Peyer's patch (tissue), 4 donors: ENCODE measurements at regions not wholly inside any gene's neighbourhood (a gene's known extent, or its start where the extent isn't known, plus 50 kb on each side); places are given as distances from the start of the nearest gene placed in this dataset.

Source experiments
- DNase-seq, 3 donors: peaks; one replicate each; pipeline ENCODE4 v3.0.0-alpha.2; 2017 to 2019
- H3K27ac ChIP-seq, 4 donors: fragments of 200-600 bp; sonication (generic); one replicate each; pipeline ENCODE4 v1.5.1; 2016 to 2019
- H3K27me3 ChIP-seq, 2 donors: fragments of 200-600 bp; sonication (generic); one replicate each; pipeline ENCODE4 v1.5.1; 2019
- H3K36me3 ChIP-seq, 3 donors: fragments of 200-600 bp; sonication (generic); one replicate each; pipeline ENCODE4 v1.5.1; 2016 to 2019
- H3K4me1 ChIP-seq, 4 donors: fragments of 200-600 bp; sonication (generic); one replicate each; pipeline ENCODE4 v1.5.1; 2016 to 2019
- H3K4me3 ChIP-seq, 4 donors: fragments of 200-600 bp; sonication (generic); 1 replicate in 3 of 4; 2 replicates in 1 of 4; pipeline ENCODE4 v1.5.1; 2016 to 2019; ENCODE audit warnings: mild to moderate bottlenecking in 1 of 4
- H3K9me3 ChIP-seq, 4 donors: fragments of 200-600 bp; sonication (generic); one replicate each; pipeline ENCODE4 v1.5.1; 2016 to 2019; ENCODE audit warnings: mild to moderate bottlenecking in 1 of 4
- POLR2A ChIP-seq, 2 donors: fragments of 450-650 bp; IDR thresholded peaks; one replicate each; pipeline ENCODE4 v1.5.1; 2017; ENCODE audit warnings: antibody characterized with exemption in 2 of 2, mild to moderate bottlenecking in 2 of 2, moderate library complexity in 2 of 2
- small RNA-seq, 2 donors: library from RNA; depleted of rRNA; stranded (forward); fragments of <200 nt; gene quantifications; one replicate each; pipeline ENCODE3, GENCODE V24; 2016
- TF ChIP-seq, protein P1 (sequence below), 6 experiments: fragments of 450-650 bp in 4 of 6; fragments of 200-600 bp in 2 of 6; sonication (generic) in 1 of 6; IDR thresholded peaks; one replicate each; pipeline ENCODE4 v1.5.1; 2017 to 2019; ENCODE audit warnings: antibody characterized with exemption in 6 of 6, mild to moderate bottlenecking in 3 of 6, moderate library complexity in 1 of 6

DNA sequence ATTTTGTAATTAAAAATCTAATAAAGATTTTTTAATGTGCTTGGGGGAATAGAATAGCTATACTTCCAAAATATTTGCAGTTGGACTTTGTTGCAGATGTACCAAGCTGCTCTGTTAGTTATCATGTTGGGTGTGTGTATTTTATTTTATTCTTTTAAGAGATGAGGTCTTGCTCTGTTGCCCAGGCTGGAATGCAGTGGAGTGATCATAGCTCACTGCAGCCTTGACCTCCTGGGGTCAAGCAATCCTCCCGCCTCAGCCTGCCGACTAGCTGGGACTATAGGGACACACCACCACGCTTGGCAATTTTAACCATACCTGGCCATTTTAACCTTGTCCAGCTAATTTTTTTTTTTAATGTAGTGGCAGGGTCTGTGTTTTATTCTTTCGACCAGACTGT, 54.7 kb upstream of the MAP1LC3B2 start:
- H3K4me3 ChIP-seq = no peak overlapping the region
- H3K27me3 ChIP-seq = no peaks in the 10 kb centered on the region
- H3K27ac ChIP-seq = no peak overlapping the region
- H3K9me3 ChIP-seq = no peaks in the 10 kb centered on the region
- peaks cover 0 to 13% (median 0%) of the 10 kb centered on the region in 4 donors for H3K4me1 ChIP-seq
- no peak for DNase-seq
- TF ChIP-seq, protein P1, sequence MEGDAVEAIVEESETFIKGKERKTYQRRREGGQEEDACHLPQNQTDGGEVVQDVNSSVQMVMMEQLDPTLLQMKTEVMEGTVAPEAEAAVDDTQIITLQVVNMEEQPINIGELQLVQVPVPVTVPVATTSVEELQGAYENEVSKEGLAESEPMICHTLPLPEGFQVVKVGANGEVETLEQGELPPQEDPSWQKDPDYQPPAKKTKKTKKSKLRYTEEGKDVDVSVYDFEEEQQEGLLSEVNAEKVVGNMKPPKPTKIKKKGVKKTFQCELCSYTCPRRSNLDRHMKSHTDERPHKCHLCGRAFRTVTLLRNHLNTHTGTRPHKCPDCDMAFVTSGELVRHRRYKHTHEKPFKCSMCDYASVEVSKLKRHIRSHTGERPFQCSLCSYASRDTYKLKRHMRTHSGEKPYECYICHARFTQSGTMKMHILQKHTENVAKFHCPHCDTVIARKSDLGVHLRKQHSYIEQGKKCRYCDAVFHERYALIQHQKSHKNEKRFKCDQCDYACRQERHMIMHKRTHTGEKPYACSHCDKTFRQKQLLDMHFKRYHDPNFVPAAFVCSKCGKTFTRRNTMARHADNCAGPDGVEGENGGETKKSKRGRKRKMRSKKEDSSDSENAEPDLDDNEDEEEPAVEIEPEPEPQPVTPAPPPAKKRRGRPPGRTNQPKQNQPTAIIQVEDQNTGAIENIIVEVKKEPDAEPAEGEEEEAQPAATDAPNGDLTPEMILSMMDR (IDR thresholded peaks at IDR 0.05) = no peak
- TF ChIP-seq POLR2A (IDR thresholded peaks at IDR 0.05) = no peak
- H3K36me3 ChIP-seq = no peaks in the 10 kb centered on the region

DNA sequence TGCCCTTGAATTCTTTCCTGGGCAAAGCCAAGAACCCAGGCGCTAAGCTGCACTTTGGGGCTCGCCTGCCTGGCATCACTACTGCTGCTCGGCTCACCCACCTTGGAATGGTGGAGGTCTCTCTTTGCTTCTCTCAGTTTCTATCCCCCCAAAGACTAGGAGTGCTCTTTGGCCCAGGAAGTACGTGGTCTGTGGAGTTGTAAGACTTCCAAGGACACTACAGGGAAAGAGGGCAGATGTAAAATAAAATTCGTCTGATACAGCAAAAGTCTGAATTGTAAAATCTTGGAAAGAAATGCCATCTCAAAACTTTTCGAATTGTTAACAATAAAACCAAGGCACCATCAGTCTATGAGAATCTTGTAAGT, 52.5 kb upstream of the MAP1LC3B2 start:
- H3K4me1 ChIP-seq = peaks cover 0 to 13% (median 0%) of the 10 kb centered on the region in 4 donors
- no peak for TF ChIP-seq POLR2A (IDR thresholded peaks at IDR 0.05)
- TF ChIP-seq, protein P1 (IDR thresholded peaks at IDR 0.05) = no peak
- no peak overlapping the region for H3K27ac ChIP-seq
- DNase-seq = no peak
- no peaks in the 10 kb centered on the region for H3K27me3 ChIP-seq
- no peak overlapping the region for H3K4me3 ChIP-seq
- H3K9me3 ChIP-seq = no peaks in the 10 kb centered on the region
- no peaks in the 10 kb centered on the region for H3K36me3 ChIP-seq

DNA sequence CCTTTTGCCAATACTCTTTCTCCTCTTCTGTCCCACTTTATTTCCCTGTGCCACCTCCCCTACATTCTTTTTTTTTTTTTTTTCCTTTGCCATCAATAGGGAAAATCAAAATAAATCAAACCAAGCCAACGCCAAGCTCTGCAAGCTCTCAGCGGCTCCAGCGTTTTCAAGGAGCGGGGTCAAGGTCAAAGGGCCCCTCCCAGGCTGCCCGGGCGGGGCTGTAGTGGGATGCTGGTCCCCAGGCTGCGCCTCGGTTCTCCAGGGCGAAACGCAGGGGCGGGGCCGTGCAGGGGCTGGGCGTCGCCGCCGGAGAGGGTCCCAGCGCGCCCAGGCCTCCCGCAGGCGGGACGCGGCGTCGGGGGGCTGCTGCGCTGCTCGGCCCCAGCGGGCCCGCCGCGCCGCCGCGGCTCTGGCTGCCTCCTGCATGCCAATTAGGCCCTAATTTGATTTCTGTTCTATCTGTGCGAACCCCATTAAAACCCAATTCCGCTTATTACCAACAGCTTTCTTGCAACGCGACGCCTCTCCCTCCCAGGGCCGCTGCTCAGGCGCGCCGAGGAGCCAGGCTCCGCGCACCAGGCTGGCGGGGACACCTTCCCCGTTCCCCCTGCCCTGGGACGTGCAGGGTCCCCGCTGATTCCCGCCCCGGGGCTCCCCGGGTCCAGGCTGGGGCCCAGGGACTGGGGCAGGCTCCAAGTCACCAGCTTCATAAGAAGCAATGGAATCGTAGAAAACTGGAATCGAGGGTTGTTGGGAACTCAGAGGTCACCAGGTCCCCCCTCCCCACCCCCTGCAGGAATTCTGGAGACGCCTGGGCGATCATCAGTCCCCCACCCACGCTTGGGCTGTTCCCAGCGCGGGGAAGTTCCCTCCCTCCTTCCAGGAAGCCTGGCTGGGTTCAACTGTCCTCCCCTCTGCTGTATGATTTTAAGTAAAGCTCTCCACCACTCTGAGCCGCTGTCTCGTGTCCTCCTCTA, 50.7 kb upstream of the MAP1LC3B2 start:
- Histone ChIP-seq H3K27me3 (no peaks in the 10 kb centered on the region), H3K27ac (peak overlapping the region; percentile 11 to 77 (median 70)), H3K36me3 (no peaks in the 10 kb centered on the region), H3K9me3 (no peaks in the 10 kb centered on the region), H3K4me3 (peak overlapping the region; percentile 13 to 53 (median 48)), H3K4me1 (peaks cover 0 to 13% (median 0%) of the 10 kb centered on the region in 4 donors)
- TF ChIP-seq, protein P1 (IDR thresholded peaks at IDR 0.05) = no peak
- TF ChIP-seq POLR2A (IDR thresholded peaks at IDR 0.05) = no peak
- peak; percentile 31 to 66 (median 60) for DNase-seq

Small RNA genes lying in the stretch of these regions (small RNA-seq; reads per million reads assigned to genes)
- gene MIR4472-2 = 0 reads per million in 2 donors
